GM23248 (cell line): ENCODE measurements at regions not wholly inside any gene's neighbourhood (a gene's known extent, or its start where the extent isn't known, plus 50 kb on each side); places are given as distances from the start of the nearest gene placed in this dataset.

Experiments used
- DNase-seq: peaks from one replicate; pipeline ENCODE4 v3.0.0-alpha.2; 2015
- H2AFZ ChIP-seq: fragments of 200-600 bp; sonication (generic); 2 replicates; pipeline ENCODE4 v1.6.1; 2016; ENCODE audit warnings: antibody characterized with exemption
- H3F3A ChIP-seq: fragments of 200-600 bp; sonication (generic); 2 replicates; pipeline ENCODE4 v1.6.1; 2016; ENCODE audit warnings: mild to moderate bottlenecking, antibody characterized with exemption, mixed run types; ENCODE audit not compliant: insufficient read depth
- H3K27ac ChIP-seq: fragments of 200-600 bp; sonication (generic); 2 replicates; pipeline ENCODE4 v1.5.1; 2016; ENCODE audit warnings: mild to moderate bottlenecking
- H3K27me3 ChIP-seq: fragments of 200-600 bp; sonication (generic); replicated peaks from 2 replicates; pipeline ENCODE4 v1.6.1; 2016; ENCODE audit warnings: mild to moderate bottlenecking; ENCODE audit not compliant: insufficient read depth
- H3K36me3 ChIP-seq: fragments of 200-600 bp; sonication (generic); 2 replicates; pipeline ENCODE4 v1.6.1; 2016; ENCODE audit warnings: low read depth, mild to moderate bottlenecking
- H3K4me1 ChIP-seq: fragments of 200-600 bp; sonication (generic); 2 replicates; pipeline ENCODE4 v1.6.1; 2016; ENCODE audit warnings: mild to moderate bottlenecking; ENCODE audit not compliant: insufficient read depth
- H3K4me2 ChIP-seq: fragments of 200-600 bp; sonication (generic); one replicate; pipeline ENCODE4 v1.6.1; 2016; ENCODE audit warnings: mild to moderate bottlenecking; ENCODE audit not compliant: unreplicated experiment
- H3K4me3 ChIP-seq: fragments of 200-600 bp; sonication (generic); 2 replicates; pipeline ENCODE4 v1.5.1; 2016; ENCODE audit warnings: mild to moderate bottlenecking
- H3K79me2 ChIP-seq: fragments of 200-600 bp; sonication (generic); 2 replicates; pipeline ENCODE4 v1.6.1; 2016; ENCODE audit warnings: mild to moderate bottlenecking; ENCODE audit not compliant: insufficient read depth
- H3K9ac ChIP-seq: fragments of 200-600 bp; sonication (generic); 2 replicates; pipeline ENCODE4 v1.6.1; 2016; ENCODE audit warnings: mild to moderate bottlenecking
- H3K9me2 ChIP-seq: fragments of 200-600 bp; sonication (generic); 2 replicates; pipeline ENCODE4 v1.6.1; 2016; ENCODE audit warnings: mixed run types, mild to moderate bottlenecking, moderate library complexity; ENCODE audit not compliant: insufficient read depth
- H3K9me3 ChIP-seq: fragments of 200-600 bp; sonication (generic); one replicate; pipeline ENCODE4 v1.6.1; 2017; ENCODE audit warnings: low read depth
- H4K20me1 ChIP-seq: fragments of 200-600 bp; sonication (generic); 2 replicates; pipeline ENCODE4 v1.6.0; 2016; ENCODE audit not compliant: insufficient read depth
- EZH2 ChIP-seq: fragments of 200-600 bp; sonication (generic); IDR thresholded peaks from 2 replicates; pipeline ENCODE4 v1.6.1; 2018; ENCODE audit warnings: antibody characterized with exemption, mild to moderate bottlenecking; ENCODE audit not compliant: insufficient read depth, poor library complexity, severe bottlenecking
- EZH2phosphoT487 ChIP-seq: fragments of 200-600 bp; sonication (generic); IDR thresholded peaks from 2 replicates; pipeline ENCODE4 v1.6.1; 2018; ENCODE audit warnings: antibody characterized with exemption, moderate library complexity, mild to moderate bottlenecking, low read depth; ENCODE audit not compliant: insufficient read depth
- WGBS, 2 experiments: methylation state at CpG; one replicate each; pipeline ENCODE4 v1.1.6; 2015 to 2017; ENCODE audit warnings: low lambda C conversion rate in 2 of 2, low coverage in 1 of 2; ENCODE audit errors: missing lambda C conversion rate in 2 of 2; 5-methylcytosine and 5-hydroxymethylcytosine counted together
- in situ Hi-C: fragments of 300-500 bp; cut with MboI; formaldehyde crosslinking; loops from 2 replicates; pipeline ENCODE4 v1.15.0; 2020

DNA sequence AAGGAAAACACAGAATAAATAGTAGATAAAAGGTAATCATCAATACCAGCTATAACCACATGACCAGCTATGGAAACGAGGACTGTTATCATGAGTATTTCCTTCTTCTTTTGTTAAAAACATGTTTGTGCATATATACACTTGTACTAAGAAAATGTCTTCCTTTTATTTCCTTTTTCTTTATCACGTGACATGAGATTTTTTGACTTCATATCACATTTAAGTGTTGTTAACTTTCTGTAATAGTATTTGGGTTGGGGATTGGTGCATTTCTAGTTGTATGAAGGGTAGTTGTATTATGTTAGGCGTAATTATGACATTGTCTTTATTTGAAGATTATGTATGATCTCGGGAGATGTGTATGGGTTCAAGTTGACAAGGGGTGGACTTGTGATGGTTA lies 278.5 kb upstream of the ZNF385D start:
- Histone ChIP-seq H3K27ac (no peak overlapping the region), H3K4me2 (no peak overlapping the region), H3K9me2 (no peaks in the 10 kb centered on the region), H3K9me3 (no peaks in the 10 kb centered on the region), H3K27me3 (no peaks in the 10 kb centered on the region), H3K36me3 (no peaks in the 10 kb centered on the region), H4K20me1 (no peaks in the 10 kb centered on the region), H2AFZ (no peak overlapping the region), H3K4me1 (no peaks in the 10 kb centered on the region), H3F3A (no peaks in the 10 kb centered on the region), H3K9ac (no peak overlapping the region), H3K4me3 (no peak overlapping the region), H3K79me2 (no peaks in the 10 kb centered on the region)
- 47 to 58% methylated on average over 4 of the region's 4 CpGs for WGBS, 2 experiments
- in situ Hi-C loops = no loop called here
- no peak for DNase-seq
- no peak for TF ChIP-seq EZH2phosphoT487
- TF ChIP-seq EZH2 = no peak

DNA sequence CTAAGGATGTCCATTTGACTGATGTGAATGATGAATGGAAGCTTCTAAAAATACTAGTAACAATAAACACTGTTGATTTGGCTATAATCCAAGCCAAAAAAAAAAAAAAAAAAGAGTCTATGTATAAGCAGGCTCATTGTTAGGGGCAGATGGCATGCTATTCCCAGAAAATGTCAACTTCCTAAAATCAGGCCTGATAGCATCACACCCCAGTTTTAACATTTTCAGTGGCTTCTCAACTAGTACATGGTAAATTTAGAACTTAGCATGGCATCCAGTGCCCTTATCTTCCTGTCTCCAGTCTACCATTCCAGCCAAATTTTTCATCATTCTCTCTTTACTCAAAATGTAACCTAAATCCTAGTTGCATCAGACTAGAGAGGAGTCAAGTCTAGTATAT lies 288.2 kb upstream of the ZNF385D start:
- DNase-seq = no peak
- Histone ChIP-seq H3K27ac (no peak overlapping the region), H3K9me2 (no peaks in the 10 kb centered on the region), H3K36me3 (no peaks in the 10 kb centered on the region), H3K9ac (no peak overlapping the region), H3K79me2 (no peaks in the 10 kb centered on the region), H3K4me3 (no peak overlapping the region), H3K9me3 (no peaks in the 10 kb centered on the region), H3K27me3 (no peaks in the 10 kb centered on the region), H4K20me1 (no peaks in the 10 kb centered on the region), H3K4me2 (no peak overlapping the region), H3F3A (no peaks in the 10 kb centered on the region), H3K4me1 (no peaks in the 10 kb centered on the region), H2AFZ (no peak overlapping the region)
- in situ Hi-C loops = no loop called here
- TF ChIP-seq EZH2 (no peak), EZH2phosphoT487 (no peak)

DNA sequence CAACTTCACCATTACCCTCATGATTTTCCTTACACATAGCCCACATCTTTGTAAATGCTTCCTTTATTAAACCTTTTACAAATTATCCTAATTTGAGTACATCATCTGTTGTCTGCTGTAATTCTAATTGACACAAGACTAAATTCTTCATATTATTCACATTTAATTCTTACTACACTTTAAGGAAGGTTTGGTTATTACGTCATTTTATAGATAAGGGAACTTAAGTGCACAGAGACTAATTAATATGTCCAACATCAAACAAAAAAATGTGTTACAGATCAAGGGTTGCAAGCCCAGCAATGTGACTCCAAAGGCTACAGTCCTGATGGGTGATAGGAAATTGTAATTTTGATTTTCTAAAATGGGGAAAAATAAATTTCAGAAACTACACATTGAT lies 289.1 kb upstream of the ZNF385D start:
- DNase-seq = no peak
- no peak overlapping the region for H3K9ac ChIP-seq
- in situ Hi-C loops = no loop called here
- H3K4me3 ChIP-seq = no peak overlapping the region
- H3K36me3 ChIP-seq = no peaks in the 10 kb centered on the region
- H3F3A ChIP-seq = no peaks in the 10 kb centered on the region
- H3K27ac ChIP-seq = no peak overlapping the region
- no peak overlapping the region for H2AFZ ChIP-seq
- no peaks in the 10 kb centered on the region for H3K27me3 ChIP-seq
- H3K9me3 ChIP-seq = no peaks in the 10 kb centered on the region
- no peaks in the 10 kb centered on the region for H3K79me2 ChIP-seq
- no peaks in the 10 kb centered on the region for H3K4me1 ChIP-seq
- H3K9me2 ChIP-seq = no peaks in the 10 kb centered on the region
- no peaks in the 10 kb centered on the region for H4K20me1 ChIP-seq
- 33 to 43% methylated on average over 1 of the region's 1 CpG for WGBS, 2 experiments
- no peak for TF ChIP-seq EZH2phosphoT487
- TF ChIP-seq EZH2 = no peak
- no peak overlapping the region for H3K4me2 ChIP-seq

DNA sequence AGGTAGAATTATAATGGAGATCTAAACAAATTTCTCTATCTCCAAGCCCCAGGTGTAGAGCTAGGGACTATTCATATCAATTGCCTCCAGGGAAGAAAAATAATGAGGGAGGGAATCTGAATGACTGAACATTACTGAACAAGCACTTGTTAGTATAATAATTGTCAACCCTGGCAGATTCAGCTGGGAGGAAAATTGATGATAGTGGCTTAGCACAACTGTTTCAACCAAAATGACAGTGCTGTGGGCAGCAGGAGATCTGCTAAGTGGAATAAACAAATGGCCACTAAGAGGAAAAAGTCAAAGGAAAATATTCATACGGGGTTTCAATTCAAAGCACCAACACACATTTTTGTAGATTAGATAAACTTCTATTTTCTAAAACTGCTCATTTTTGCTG lies 294.9 kb upstream of the ZNF385D start:
- WGBS, 2 experiments = 18 to 22% methylated on average over 1 of the region's 1 CpG
- Histone ChIP-seq H3K36me3 (no peaks in the 10 kb centered on the region), H3K9ac (no peak overlapping the region), H3K4me2 (no peak overlapping the region), H3K27me3 (no peaks in the 10 kb centered on the region), H3K9me3 (no peaks in the 10 kb centered on the region), H4K20me1 (no peaks in the 10 kb centered on the region), H3K27ac (no peak overlapping the region), H3K4me1 (no peaks in the 10 kb centered on the region), H2AFZ (no peak overlapping the region), H3K79me2 (no peaks in the 10 kb centered on the region), H3K9me2 (no peaks in the 10 kb centered on the region), H3K4me3 (no peak overlapping the region), H3F3A (no peaks in the 10 kb centered on the region)
- TF ChIP-seq EZH2phosphoT487 (no peak), EZH2 (no peak)
- in situ Hi-C loops = no loop called here
- no peak for DNase-seq

DNA sequence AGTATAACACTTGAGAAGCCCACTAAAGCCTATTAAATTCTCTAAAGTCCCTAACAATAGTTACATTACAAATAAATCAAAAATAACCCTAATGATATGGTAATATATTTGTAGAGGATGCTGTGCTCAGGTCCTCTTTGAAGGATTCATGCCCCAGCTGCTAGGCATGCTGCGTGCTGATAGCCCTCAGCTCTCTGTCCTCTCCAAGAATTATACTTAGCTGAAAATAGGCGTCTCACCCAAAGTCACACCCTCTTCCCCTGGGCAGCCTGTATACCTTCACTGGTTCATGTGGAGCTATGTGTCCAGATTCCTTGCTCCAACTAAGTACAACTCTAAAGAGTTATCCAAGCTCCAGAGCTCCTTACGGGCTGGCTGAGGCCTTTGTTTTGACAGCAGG lies 312.5 kb upstream of the ZNF385D start:
- H3K9me2 ChIP-seq = no peaks in the 10 kb centered on the region
- TF ChIP-seq EZH2phosphoT487 (no peak), EZH2 (no peak)
- H3K36me3 ChIP-seq = no peaks in the 10 kb centered on the region
- H2AFZ ChIP-seq = no peak overlapping the region
- H3K4me1 ChIP-seq = no peaks in the 10 kb centered on the region
- H3K27ac ChIP-seq = no peak overlapping the region
- 59 to 70% methylated on average over 3 of the region's 3 CpGs for WGBS, 2 experiments
- in situ Hi-C loops = no loop called here
- no peaks in the 10 kb centered on the region for H3K79me2 ChIP-seq
- no peaks in the 10 kb centered on the region for H4K20me1 ChIP-seq
- H3K9ac ChIP-seq = no peak overlapping the region
- no peak overlapping the region for H3K4me3 ChIP-seq
- no peaks in the 10 kb centered on the region; the same call in 1 of the 2 replicates for H3K27me3 ChIP-seq
- no peaks in the 10 kb centered on the region for H3F3A ChIP-seq
- DNase-seq = no peak
- no peak overlapping the region for H3K4me2 ChIP-seq
- no peaks in the 10 kb centered on the region for H3K9me3 ChIP-seq
